ENCODE measurements at regions not wholly inside any gene's neighbourhood (a gene's known extent, or its start where the extent isn't known, plus 50 kb on each side); places are given as distances from the start of the nearest gene placed in this dataset.

DNA sequence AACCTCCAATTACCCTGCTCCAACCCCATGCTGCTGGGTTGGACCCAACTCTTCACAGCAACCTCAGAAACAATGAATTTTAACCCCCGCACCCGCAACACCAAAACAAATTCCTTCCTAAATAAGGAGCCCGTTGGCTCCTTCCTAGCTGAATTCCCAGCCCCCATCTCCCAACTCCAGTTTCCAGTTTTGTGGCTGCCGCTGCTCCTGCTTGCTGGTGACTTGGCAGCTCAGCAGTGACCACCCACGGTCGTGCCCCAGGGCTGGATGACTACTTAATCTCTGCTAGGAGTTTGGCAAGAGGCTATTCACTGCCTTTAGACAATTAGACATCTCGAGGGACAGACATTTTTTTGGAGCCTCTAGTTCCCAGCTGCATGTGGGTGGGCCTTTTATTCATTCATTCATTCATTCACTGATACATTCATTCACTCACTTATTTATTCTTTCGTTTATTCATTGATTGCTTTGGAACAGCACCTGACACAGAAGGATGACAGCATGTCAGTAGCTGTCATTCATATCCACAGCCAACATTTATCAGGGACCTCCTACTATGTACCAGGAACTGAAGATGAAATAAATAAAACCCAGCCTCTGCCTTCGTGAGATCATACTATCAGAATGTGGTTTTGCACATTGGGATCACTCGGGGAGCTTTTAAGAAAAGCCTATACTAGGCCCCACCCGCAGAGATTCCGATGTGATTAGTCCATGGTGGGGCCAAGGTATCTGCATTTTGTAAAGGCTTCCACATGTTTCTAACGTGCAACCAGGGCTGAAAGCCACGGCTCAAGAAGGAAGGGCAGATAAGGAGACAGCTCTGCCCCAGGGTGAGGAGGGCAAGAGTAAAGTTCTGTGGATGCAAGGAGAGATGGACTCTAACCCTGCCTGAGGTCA, 256.5 kb downstream of the SHQ1 start:
- TF ChIP-seq, protein P1, sequence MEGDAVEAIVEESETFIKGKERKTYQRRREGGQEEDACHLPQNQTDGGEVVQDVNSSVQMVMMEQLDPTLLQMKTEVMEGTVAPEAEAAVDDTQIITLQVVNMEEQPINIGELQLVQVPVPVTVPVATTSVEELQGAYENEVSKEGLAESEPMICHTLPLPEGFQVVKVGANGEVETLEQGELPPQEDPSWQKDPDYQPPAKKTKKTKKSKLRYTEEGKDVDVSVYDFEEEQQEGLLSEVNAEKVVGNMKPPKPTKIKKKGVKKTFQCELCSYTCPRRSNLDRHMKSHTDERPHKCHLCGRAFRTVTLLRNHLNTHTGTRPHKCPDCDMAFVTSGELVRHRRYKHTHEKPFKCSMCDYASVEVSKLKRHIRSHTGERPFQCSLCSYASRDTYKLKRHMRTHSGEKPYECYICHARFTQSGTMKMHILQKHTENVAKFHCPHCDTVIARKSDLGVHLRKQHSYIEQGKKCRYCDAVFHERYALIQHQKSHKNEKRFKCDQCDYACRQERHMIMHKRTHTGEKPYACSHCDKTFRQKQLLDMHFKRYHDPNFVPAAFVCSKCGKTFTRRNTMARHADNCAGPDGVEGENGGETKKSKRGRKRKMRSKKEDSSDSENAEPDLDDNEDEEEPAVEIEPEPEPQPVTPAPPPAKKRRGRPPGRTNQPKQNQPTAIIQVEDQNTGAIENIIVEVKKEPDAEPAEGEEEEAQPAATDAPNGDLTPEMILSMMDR (IDR thresholded peaks at IDR 0.05), result no peak
- TF ChIP-seq, protein P2, sequence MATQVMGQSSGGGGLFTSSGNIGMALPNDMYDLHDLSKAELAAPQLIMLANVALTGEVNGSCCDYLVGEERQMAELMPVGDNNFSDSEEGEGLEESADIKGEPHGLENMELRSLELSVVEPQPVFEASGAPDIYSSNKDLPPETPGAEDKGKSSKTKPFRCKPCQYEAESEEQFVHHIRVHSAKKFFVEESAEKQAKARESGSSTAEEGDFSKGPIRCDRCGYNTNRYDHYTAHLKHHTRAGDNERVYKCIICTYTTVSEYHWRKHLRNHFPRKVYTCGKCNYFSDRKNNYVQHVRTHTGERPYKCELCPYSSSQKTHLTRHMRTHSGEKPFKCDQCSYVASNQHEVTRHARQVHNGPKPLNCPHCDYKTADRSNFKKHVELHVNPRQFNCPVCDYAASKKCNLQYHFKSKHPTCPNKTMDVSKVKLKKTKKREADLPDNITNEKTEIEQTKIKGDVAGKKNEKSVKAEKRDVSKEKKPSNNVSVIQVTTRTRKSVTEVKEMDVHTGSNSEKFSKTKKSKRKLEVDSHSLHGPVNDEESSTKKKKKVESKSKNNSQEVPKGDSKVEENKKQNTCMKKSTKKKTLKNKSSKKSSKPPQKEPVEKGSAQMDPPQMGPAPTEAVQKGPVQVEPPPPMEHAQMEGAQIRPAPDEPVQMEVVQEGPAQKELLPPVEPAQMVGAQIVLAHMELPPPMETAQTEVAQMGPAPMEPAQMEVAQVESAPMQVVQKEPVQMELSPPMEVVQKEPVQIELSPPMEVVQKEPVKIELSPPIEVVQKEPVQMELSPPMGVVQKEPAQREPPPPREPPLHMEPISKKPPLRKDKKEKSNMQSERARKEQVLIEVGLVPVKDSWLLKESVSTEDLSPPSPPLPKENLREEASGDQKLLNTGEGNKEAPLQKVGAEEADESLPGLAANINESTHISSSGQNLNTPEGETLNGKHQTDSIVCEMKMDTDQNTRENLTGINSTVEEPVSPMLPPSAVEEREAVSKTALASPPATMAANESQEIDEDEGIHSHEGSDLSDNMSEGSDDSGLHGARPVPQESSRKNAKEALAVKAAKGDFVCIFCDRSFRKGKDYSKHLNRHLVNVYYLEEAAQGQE (IDR thresholded peaks at IDR 0.05; ENCODE audit: insufficient read depth in 1 of 2, low read depth in 2 of 2, low read length in 1 of 2), result no peak
- no peak for TF ChIP-seq POLR2AphosphoS5 (IDR thresholded peaks at IDR 0.05; ENCODE audit: low read depth, low read length)
